ENCODE measurements at regions not wholly inside any gene's neighbourhood (a gene's known extent, or its start where the extent isn't known, plus 50 kb on each side); places are given as distances from the start of the nearest gene placed in this dataset.

GRCh38 chr11:131299598-131300438 is 70.6 kb upstream of the NTM start:
- DNase-seq (ENCODE audit: low read depth, low spot score): no peak

- no peak for DNase-seq (ENCODE audit: low read depth, low spot score)
These were observed 70.0 kb upstream of the NTM start for GRCh38 chr11:131300439-131300717.

- DNase-seq (ENCODE audit: low read depth, low spot score): no peak
These were observed 69.1 kb upstream of the NTM start for GRCh38 chr11:131301306-131301705.

DNA sequence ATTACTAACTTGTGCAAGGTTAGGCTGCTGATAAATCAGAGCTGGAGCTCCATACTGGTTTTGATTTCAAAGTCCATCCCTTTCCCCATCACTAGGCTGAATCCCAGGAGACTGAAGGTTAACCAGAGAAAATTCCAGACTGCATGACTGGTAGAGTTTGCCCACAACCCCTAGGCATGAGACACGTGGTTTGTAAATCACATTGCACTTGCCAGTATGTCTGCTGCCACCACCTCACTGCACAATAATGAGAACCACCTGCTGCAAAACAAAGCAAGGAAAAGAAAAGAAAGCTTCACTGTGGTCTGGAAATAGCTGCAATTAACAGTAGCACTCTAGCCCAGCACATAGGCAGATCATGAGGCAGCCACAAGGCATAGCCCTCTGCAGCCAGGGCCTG is 67.6 kb upstream of the NTM start:
- DNase-seq (ENCODE audit: low read depth, low spot score): no peak

DNA sequence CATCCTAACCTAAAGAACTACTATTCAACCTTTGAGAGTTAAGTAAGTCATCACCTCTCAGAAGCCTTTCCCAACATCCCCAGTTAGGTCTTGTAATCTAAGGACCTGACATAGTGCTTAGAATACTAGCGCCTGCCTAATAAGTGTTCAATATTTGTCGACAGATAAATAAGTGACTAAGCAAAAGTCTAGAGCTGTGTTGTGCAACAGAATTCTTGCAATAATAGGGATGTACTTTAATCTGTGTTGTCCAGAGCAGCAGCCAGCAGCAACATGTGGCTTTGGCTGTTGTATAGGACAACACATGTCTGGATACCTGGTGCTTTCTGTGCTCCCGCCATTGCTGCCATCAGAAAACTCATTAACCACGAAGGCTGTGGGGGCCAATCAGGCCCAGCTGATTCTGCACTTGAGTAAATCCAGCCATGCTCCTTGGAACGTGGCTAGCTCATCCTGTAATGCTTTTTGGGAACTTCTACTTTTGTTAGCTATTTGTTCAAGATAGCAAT is 66.8 kb upstream of the NTM start:
- no peak for DNase-seq (ENCODE audit: low read depth, low spot score)

DNA sequence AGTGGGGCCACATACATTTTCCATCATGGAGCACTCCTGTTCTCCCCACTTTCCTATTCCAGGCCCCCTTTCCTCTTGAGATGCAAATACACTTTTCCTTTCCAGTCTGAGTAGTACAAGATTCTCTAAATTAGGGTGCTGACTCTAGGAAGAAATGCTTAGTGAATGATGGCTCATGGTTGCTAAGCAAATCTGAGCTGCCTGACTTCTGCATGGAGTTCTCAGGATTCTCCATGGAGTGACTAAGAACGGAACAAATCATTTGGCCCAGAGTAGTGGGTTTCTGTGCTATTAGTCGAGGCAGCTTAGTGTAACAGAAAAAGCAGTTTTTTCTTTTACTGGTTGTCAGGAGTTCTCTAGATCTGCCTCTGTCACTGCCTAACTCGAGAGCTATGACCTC is 65.4 kb upstream of the NTM start:
- DNase-seq (ENCODE audit: low read depth, low spot score): no peak

DNA sequence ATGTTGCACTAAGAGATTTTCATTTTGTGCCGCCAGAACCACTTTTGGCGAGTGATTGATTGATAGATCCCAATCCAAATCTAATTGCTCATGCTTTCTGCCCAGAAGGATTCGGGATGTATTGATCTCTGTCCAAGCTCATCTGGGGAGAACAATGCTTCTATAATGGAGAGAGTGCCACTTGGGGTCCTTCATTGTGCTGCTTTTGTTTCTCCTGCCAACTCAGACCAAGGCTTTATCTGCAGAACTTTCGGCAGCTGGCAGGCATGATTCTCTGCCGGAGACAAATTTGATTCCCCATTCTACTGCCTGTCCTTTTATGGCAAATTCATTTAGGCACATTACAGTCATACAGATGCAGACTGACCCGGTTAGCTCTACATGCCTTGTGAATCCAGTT is 62.9 kb upstream of the NTM start:
- no peak for DNase-seq (ENCODE audit: low read depth, low spot score)

- no peak for DNase-seq (ENCODE audit: low read depth, low spot score)
These were observed 60.6 kb upstream of the NTM start for GRCh38 chr11:131309776-131310175.

DNA sequence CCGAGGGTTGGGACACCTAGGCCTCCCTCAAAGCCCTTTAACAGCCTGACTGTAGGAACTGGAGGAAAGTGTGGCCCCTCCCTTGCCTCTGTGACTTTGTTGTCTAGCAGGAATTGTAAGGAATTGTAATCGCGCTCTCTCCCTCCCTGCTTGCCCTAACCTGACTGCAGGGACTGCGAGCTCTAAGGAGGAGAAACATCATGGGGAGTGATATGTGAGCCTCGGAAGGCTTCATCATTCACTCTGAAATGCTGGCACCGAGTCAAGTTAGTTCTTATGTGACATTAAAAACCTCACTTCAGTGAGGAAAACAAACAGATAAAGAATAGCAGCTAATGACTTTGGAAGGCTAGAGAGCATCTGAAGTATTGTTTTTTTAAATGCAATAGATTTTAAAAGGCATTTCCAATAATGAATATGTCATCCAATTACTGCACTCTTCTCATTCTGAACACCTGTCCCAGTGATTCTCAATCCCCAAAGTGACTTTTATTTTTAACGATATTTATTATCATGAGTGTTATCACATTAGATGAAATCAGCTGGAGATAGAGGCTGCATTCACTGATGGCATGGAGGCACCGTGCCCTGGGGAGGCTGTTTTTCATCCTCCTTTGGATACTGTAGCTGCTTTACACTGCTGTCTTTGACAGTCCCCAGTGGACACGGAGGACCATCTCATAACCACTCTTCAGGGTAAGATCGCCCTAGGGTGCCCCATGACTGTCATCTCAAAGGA is 58.5 kb upstream of the NTM start:
- DNase-seq (ENCODE audit: low read depth, low spot score): no peak

All from iPS DF 19.7 (cell line).